ENCODE measurements at regions not wholly inside any gene's neighbourhood (a gene's known extent, or its start where the extent isn't known, plus 50 kb on each side); places are given as distances from the start of the nearest gene placed in this dataset.

DNA sequence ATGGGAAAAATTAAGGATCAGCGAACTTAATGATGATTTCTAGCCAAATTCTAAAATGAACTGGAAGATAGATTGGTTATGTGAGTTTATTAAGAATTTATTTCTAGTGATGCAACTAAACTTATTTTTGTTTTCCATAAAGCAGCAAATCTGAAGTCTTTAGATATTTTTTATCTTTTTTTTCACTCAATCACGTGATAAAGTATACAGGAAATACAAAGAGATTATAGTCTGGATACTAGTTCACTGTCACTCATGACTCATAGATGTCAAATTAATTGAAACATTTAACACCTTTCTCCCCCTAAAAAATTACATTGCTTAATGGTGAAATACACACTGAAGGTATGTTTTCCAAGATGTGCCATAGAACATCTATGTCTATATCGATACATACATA lies 416.9 kb downstream of the TUSC7 start:
- DNase-seq (ENCODE audit: low read depth): no peak
- TF ChIP-seq POLR2A (IDR thresholded peaks at IDR 0.05; ENCODE audit: extremely low read depth, insufficient read length): no peak
- TF ChIP-seq MYC (IDR thresholded peaks at IDR 0.05; ENCODE audit: low read depth, low read length): no peak
- TF ChIP-seq, protein P1, sequence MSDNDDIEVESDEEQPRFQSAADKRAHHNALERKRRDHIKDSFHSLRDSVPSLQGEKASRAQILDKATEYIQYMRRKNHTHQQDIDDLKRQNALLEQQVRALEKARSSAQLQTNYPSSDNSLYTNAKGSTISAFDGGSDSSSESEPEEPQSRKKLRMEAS (IDR thresholded peaks at IDR 0.05; ENCODE audit: low read depth, low read length): no peak
- TF ChIP-seq, protein P2, sequence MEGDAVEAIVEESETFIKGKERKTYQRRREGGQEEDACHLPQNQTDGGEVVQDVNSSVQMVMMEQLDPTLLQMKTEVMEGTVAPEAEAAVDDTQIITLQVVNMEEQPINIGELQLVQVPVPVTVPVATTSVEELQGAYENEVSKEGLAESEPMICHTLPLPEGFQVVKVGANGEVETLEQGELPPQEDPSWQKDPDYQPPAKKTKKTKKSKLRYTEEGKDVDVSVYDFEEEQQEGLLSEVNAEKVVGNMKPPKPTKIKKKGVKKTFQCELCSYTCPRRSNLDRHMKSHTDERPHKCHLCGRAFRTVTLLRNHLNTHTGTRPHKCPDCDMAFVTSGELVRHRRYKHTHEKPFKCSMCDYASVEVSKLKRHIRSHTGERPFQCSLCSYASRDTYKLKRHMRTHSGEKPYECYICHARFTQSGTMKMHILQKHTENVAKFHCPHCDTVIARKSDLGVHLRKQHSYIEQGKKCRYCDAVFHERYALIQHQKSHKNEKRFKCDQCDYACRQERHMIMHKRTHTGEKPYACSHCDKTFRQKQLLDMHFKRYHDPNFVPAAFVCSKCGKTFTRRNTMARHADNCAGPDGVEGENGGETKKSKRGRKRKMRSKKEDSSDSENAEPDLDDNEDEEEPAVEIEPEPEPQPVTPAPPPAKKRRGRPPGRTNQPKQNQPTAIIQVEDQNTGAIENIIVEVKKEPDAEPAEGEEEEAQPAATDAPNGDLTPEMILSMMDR (IDR thresholded peaks at IDR 0.05; ENCODE audit: low read depth, low read length): no peak

DNA sequence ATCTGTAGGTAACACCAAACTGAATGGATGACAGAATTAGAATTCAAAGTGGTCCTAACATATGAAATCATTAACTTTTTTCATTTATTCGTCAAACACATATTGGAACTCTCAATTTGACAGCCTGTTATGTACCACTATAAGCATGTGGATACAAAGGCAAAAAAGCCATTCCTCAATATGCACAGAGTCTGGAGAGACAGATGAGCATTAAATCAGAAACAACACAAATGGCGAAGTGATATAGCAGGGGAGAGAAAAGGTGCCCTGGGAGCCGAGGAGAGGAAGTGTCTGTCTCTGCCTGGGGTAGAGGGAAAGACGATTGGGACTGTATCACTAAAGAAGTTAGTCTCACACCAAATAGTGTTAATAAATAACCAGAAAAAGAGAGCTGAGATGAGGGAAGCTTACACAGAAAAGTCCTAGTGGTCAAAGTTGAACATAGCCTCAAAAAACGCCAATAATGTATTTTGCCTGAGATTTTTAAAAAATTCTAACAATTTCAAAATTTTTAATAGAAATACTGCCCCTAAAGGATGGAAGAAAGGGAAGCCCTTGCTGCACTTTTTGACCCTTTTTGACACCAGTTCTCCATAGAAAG lies 417.5 kb downstream of the TUSC7 start:
- DNase-seq (ENCODE audit: low read depth): no peak
- H3K4me3 ChIP-seq (ENCODE audit: low read depth, low read length): no peak overlapping the region

More for the DNA sequence above, 416.9 kb downstream of the TUSC7 start:
- H3K4me3 ChIP-seq (ENCODE audit: low read depth, low read length): no peak overlapping the region

DNA sequence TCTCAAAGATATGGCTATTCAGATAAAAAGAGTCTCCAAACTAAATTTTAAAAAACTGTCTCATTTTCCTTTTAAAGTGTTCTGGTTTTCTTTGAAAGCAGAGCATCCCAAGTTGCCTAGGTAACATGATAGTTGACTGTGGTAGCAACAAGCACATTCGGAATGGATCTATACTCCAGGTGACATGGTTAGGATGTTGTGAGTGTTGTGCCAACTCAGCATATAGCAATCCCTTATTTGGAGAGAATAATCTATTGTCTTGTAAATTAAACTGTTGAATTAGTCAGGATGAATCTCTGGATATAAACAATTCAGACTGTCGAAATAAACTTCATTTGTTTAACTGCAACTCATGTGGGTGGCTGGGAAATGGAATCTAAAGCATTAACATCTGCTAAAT lies 418.6 kb downstream of the TUSC7 start:
- no peak for TF ChIP-seq POLR2A (IDR thresholded peaks at IDR 0.05; ENCODE audit: extremely low read depth, insufficient read length)
- TF ChIP-seq, protein P1 (IDR thresholded peaks at IDR 0.05; ENCODE audit: low read depth, low read length): no peak
- TF ChIP-seq, protein P2 (IDR thresholded peaks at IDR 0.05; ENCODE audit: low read depth, low read length): no peak
- no peak for TF ChIP-seq MYC (IDR thresholded peaks at IDR 0.05; ENCODE audit: low read depth, low read length)
- H3K4me3 ChIP-seq (ENCODE audit: low read depth, low read length): no peak overlapping the region
- DNase-seq (ENCODE audit: low read depth): no peak

More for the DNA sequence above, 417.5 kb downstream of the TUSC7 start:
- no peak for TF ChIP-seq POLR2A (IDR thresholded peaks at IDR 0.05; ENCODE audit: extremely low read depth, insufficient read length)
- TF ChIP-seq, protein P2 (IDR thresholded peaks at IDR 0.05; ENCODE audit: low read depth, low read length): no peak
- TF ChIP-seq, protein P1 (IDR thresholded peaks at IDR 0.05; ENCODE audit: low read depth, low read length): no peak
- TF ChIP-seq MYC (IDR thresholded peaks at IDR 0.05; ENCODE audit: low read depth, low read length): no peak

DNA sequence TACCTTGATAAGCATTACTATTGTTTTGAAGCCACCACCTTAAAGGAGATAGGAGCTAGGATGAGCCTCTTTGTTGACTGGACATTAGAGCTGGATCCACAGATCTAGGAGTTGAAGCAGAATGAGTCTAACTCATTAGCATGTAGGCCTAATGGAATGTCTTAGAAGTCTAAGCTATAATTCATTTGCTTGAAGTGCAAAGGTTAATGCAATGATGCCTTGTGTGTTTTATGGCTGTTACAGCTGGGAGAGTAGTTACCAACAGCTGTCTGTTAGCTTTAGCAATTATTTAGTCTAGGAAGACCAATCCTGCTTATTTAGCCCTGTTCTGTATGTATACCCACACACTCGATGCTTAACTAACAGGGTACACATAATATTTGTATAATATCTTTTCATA lies 419.3 kb downstream of the TUSC7 start:
- no peak overlapping the region for H3K4me3 ChIP-seq (ENCODE audit: low read depth, low read length)
- TF ChIP-seq MYC (IDR thresholded peaks at IDR 0.05; ENCODE audit: low read depth, low read length) (no peak), POLR2A (IDR thresholded peaks at IDR 0.05; ENCODE audit: extremely low read depth, insufficient read length) (no peak)
- TF ChIP-seq, protein P2 (IDR thresholded peaks at IDR 0.05; ENCODE audit: low read depth, low read length): no peak
- TF ChIP-seq, protein P1 (IDR thresholded peaks at IDR 0.05; ENCODE audit: low read depth, low read length): no peak
- DNase-seq (ENCODE audit: low read depth): no peak

DNA sequence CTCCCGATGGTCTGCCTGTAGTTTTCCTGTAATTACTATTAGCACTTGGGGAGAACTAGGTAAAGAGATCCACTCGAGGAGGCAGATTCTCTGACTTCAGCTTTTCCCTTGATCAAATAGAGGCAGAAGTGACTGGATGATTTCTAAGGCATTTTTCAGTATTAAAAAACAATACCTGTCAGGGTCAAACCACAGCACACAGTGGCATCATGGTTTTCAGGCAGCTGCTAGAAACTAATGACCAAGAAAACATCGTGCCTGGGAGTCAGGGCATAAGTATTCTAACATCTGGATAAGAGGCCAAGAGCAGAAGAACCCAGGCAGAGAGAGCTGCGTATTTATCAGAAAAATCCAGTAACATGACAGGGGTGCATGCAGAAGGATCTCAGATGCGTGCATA lies 419.9 kb downstream of the TUSC7 start:
- DNase-seq (ENCODE audit: low read depth): no peak
- no peak overlapping the region for H3K4me3 ChIP-seq (ENCODE audit: low read depth, low read length)
- TF ChIP-seq, protein P1 (IDR thresholded peaks at IDR 0.05; ENCODE audit: low read depth, low read length): no peak
- TF ChIP-seq MYC (IDR thresholded peaks at IDR 0.05; ENCODE audit: low read depth, low read length) (no peak), POLR2A (IDR thresholded peaks at IDR 0.05; ENCODE audit: extremely low read depth, insufficient read length) (no peak)
- TF ChIP-seq, protein P2 (IDR thresholded peaks at IDR 0.05; ENCODE audit: low read depth, low read length): no peak
